ENCODE measurements at regions not wholly inside any gene's neighbourhood (a gene's known extent, or its start where the extent isn't known, plus 50 kb on each side); places are given as distances from the start of the nearest gene placed in this dataset.

DNA sequence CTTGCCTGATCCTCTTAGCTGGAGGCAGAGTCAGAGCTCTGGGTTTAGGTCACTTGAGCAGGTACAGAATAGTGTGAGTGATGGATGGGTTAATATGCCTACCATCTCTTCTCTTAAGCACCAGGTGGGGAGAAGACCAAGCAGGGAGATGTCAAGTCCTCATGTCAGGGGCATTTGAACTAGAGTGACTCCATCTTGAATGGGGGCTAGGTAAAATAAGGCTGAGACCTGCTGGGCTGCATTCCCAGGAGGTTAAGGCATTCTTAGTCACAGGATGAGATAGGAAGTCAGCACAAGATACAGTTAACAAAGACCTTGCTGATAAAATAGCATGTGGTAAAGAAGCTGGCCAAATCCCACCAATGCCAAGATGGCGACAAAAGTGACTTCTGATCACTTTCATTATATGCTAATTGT is 77.4 kb upstream of the BTG3 start:
- TF ChIP-seq POLR2AphosphoS5 (IDR thresholded peaks at IDR 0.05) (no peak), POLR2A (IDR thresholded peaks at IDR 0.05) (no peak), EP300 (IDR thresholded peaks at IDR 0.05; ENCODE audit: low read depth) (no peak)
- TF ChIP-seq, protein P1, sequence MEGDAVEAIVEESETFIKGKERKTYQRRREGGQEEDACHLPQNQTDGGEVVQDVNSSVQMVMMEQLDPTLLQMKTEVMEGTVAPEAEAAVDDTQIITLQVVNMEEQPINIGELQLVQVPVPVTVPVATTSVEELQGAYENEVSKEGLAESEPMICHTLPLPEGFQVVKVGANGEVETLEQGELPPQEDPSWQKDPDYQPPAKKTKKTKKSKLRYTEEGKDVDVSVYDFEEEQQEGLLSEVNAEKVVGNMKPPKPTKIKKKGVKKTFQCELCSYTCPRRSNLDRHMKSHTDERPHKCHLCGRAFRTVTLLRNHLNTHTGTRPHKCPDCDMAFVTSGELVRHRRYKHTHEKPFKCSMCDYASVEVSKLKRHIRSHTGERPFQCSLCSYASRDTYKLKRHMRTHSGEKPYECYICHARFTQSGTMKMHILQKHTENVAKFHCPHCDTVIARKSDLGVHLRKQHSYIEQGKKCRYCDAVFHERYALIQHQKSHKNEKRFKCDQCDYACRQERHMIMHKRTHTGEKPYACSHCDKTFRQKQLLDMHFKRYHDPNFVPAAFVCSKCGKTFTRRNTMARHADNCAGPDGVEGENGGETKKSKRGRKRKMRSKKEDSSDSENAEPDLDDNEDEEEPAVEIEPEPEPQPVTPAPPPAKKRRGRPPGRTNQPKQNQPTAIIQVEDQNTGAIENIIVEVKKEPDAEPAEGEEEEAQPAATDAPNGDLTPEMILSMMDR (IDR thresholded peaks at IDR 0.05): no peak

Measured in transverse colon (tissue), 4 donors.